ENCODE measurements at regions not wholly inside any gene's neighbourhood (a gene's known extent, or its start where the extent isn't known, plus 50 kb on each side); places are given as distances from the start of the nearest gene placed in this dataset.

DNA sequence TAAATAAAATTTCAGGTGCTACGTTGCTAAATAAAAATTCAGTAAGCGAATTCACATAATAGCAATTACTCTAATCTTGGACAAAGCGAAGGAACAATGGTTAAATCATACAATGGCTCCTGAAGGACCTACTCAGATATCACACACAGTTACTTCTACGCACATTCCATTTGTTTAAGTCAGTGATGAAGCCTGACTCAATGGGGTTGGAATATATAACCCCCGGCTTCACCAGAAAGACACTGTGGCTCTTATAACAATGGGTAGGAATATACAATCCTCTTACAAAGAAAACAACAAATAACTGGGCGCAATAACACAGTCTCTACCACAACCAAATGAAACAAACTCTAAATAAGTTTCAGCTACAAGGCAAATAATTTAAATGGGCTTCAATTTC, 349.5 kb downstream of the IRS1 start:
- Histone ChIP-seq H2BK5ac (ENCODE audit: insufficient read length, low read length) (no peak overlapping the region), H3K4me1 (ENCODE audit: insufficient read depth, low read length) (no peaks in the 10 kb centered on the region), H3K9me3 (ENCODE audit: control insufficient read depth, low read depth, low read length) (no peaks in the 10 kb centered on the region), H2AFZ (ENCODE audit: low read length) (no peak overlapping the region), H4K5ac (ENCODE audit: insufficient read length, low read depth, low read length) (no peak overlapping the region), H2BK20ac (ENCODE audit: low read depth, low read length, poor library complexity, severe bottlenecking) (no peak overlapping the region), H3K23ac (ENCODE audit: insufficient read length, low read depth, low read length) (no peak overlapping the region), H4K20me1 (ENCODE audit: control insufficient read depth, insufficient read depth, insufficient read length) (no peaks in the 10 kb centered on the region), H4K91ac (ENCODE audit: insufficient read length, low read depth, low read length) (no peak overlapping the region), H3K79me2 (ENCODE audit: insufficient read depth, low read length) (no peaks in the 10 kb centered on the region), H3K9ac (ENCODE audit: extremely low read depth, insufficient read length, low read length) (no peak overlapping the region), H3K14ac (ENCODE audit: insufficient read depth, low read length) (no peak overlapping the region), H3K27ac (ENCODE audit: insufficient read length, low read depth, low read length) (no peak overlapping the region), H2AK5ac (ENCODE audit: insufficient read length, low read length) (no peak overlapping the region), H3K79me1 (ENCODE audit: insufficient read depth, low read depth, low read length, poor library complexity, severe bottlenecking) (no peaks in the 10 kb centered on the region), H4K8ac (replicated peaks; ENCODE audit: insufficient read length, low read depth, low read length) (no peak overlapping the region), H3K4me2 (ENCODE audit: insufficient read depth, insufficient read length, low read length) (no peak overlapping the region), H2BK12ac (ENCODE audit: insufficient read length, low read depth, low read length) (no peak overlapping the region), H3K23me2 (ENCODE audit: insufficient read length, low read depth, low read length, poor library complexity, severe bottlenecking) (no peaks in the 10 kb centered on the region), H3K56ac (ENCODE audit: insufficient read length, low read depth, low read length) (no peak overlapping the region), H3K4ac (ENCODE audit: low read depth, low read length) (no peak overlapping the region), H3K18ac (ENCODE audit: insufficient read length, low read depth, low read length) (no peak overlapping the region), H3T11ph (ENCODE audit: low read length) (no peak overlapping the region), H2BK120ac (ENCODE audit: low read depth, low read length, poor library complexity, severe bottlenecking) (no peak overlapping the region), H2BK15ac (ENCODE audit: low read depth, low read length) (no peak overlapping the region), H3K27me3 (ENCODE audit: insufficient read depth, low read length) (no peaks in the 10 kb centered on the region)
- no peak overlapping the region for H3K4me3 Mint-ChIP-seq
- WGBS (ENCODE audit: extremely low coverage, insufficient read length, low lambda C conversion rate) = no CpG with 5 or more reads among the region's 6 CpGs
- no peak overlapping the region for H3K27ac Mint-ChIP-seq
- peaks cover 18 to 21% of the 10 kb centered on the region in 2 experiments for H3K9me3 Mint-ChIP-seq
- TF ChIP-seq, protein P1, sequence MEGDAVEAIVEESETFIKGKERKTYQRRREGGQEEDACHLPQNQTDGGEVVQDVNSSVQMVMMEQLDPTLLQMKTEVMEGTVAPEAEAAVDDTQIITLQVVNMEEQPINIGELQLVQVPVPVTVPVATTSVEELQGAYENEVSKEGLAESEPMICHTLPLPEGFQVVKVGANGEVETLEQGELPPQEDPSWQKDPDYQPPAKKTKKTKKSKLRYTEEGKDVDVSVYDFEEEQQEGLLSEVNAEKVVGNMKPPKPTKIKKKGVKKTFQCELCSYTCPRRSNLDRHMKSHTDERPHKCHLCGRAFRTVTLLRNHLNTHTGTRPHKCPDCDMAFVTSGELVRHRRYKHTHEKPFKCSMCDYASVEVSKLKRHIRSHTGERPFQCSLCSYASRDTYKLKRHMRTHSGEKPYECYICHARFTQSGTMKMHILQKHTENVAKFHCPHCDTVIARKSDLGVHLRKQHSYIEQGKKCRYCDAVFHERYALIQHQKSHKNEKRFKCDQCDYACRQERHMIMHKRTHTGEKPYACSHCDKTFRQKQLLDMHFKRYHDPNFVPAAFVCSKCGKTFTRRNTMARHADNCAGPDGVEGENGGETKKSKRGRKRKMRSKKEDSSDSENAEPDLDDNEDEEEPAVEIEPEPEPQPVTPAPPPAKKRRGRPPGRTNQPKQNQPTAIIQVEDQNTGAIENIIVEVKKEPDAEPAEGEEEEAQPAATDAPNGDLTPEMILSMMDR (conservative IDR thresholded peaks at IDR 0.05) = no peak
- no peak for DNase-seq
- H3K4me1 Mint-ChIP-seq = no peaks in the 10 kb centered on the region
- H3K36me3 Mint-ChIP-seq (ENCODE audit: insufficient read depth in 1 of 3, low read depth in 3 of 3) = peaks cover 2 to 16% (median 11%) of the 10 kb centered on the region in 3 experiments
- H3K27me3 Mint-ChIP-seq (ENCODE audit: low read depth) = no peaks in the 10 kb centered on the region

Data from H9 (cell line).